CD4-positive, alpha-beta T cell treated with Interleukin-4 for 4 hours (primary cell): ENCODE measurements at regions not wholly inside any gene's neighbourhood (a gene's known extent, or its start where the extent isn't known, plus 50 kb on each side); places are given as distances from the start of the nearest gene placed in this dataset.

Experiments used
- DNase-seq: peaks from one replicate; pipeline ENCODE4 v3.0.0-alpha.2; 2020

- DNase-seq = no peak
Observed at GRCh38 chr22:48450188-48450825, 1377.4 kb downstream of the BRD1 start.

- no peak for DNase-seq
Observed at GRCh38 chr22:48449466-48450187, 1378.0 kb downstream of the BRD1 start.

GRCh38 chr22:48448821-48449220 is 1378.9 kb downstream of the BRD1 start:
- no peak for DNase-seq

- DNase-seq = no peak
Observed at GRCh38 chr22:48445113-48445827, 1382.4 kb downstream of the BRD1 start.

GRCh38 chr22:48444320-48445112 is 1383.2 kb downstream of the BRD1 start:
- no peak for DNase-seq

GRCh38 chr22:48443680-48444079 is 1384.0 kb downstream of the BRD1 start:
- no peak for DNase-seq

- no peak for DNase-seq
Observed at GRCh38 chr22:48442663-48443062, 1385.0 kb downstream of the BRD1 start.

GRCh38 chr22:48441553-48441850 is 1386.2 kb downstream of the BRD1 start:
- no peak for DNase-seq

- DNase-seq = no peak
Observed at GRCh38 chr22:48440673-48441552, 1386.8 kb downstream of the BRD1 start.

GRCh38 chr22:48440176-48440575 is 1387.5 kb downstream of the BRD1 start:
- DNase-seq = no peak

- DNase-seq = no peak
Observed at GRCh38 chr22:48439560-48440135, 1388.0 kb downstream of the BRD1 start.

- DNase-seq = no peak
Observed at GRCh38 chr22:48438800-48439559, 1388.7 kb downstream of the BRD1 start.

GRCh38 chr22:48438096-48438495 is 1389.6 kb downstream of the BRD1 start:
- DNase-seq = no peak

- no peak for DNase-seq
Observed at GRCh38 chr22:48436201-48436931, 1391.3 kb downstream of the BRD1 start.

- no peak for DNase-seq
Observed at GRCh38 chr22:48434868-48435250, 1392.8 kb downstream of the BRD1 start.

GRCh38 chr22:48434156-48434867 is 1393.4 kb downstream of the BRD1 start:
- no peak for DNase-seq

GRCh38 chr22:48433647-48434046 is 1394.0 kb downstream of the BRD1 start:
- no peak for DNase-seq

GRCh38 chr22:48432781-48433518 is 1394.7 kb downstream of the BRD1 start:
- DNase-seq = no peak
